ENCODE measurements at regions not wholly inside any gene's neighbourhood (a gene's known extent, or its start where the extent isn't known, plus 50 kb on each side); places are given as distances from the start of the nearest gene placed in this dataset.

DNA sequence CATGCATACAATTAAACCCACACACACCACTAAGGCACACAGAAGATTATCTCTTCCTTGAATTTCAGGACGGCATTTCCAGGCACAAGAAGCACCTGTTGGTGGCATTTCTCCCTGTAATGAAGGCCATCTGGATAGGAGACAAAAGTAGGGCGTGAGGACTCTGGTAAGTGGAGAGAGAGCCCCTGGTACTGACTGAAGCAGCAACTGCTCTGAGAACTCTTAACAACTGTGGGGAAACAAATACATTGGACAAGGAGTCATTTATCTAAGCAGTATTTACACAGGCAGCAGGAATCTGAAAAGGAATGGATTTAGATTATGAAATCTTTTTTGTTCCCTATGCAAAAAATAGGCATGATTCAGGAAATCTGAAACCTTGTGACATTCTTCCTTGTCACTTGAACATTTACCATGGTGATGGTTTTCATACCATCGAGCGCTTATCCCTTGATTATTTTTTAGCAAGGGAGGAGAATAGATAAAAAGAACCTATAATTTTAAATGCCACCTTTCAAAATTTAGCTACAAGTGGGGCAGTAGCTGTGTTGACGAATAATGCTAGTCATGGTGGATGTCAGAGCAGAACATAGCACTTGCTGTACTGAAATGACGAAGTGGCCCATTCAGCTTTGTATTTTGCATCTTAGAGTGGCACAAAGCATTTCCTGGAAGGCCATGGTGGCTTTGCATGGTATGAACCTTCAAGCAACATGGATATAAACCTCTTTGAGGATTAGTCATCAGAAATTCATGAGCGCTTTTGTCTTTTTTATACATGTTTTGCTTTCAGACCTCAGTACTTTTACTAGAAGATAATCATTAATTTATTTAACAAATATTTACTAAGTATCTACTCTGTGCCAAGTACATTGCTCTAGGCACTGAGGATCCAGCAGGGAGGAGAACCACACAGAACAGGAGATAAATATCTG is 362.0 kb downstream of the ADGRL2 start:
- DNase-seq (ENCODE audit: low read depth): no peak
- TF ChIP-seq CTCF (conservative IDR thresholded peaks at IDR 0.05; ENCODE audit: control insufficient read depth, insufficient read depth, low read depth, low read length): no peak
- H3K4me3 ChIP-seq (ENCODE audit: control insufficient read depth, low read depth, low read length): no peak overlapping the region

- DNase-seq (ENCODE audit: low read depth): peak; percentile 50
- no peak for TF ChIP-seq CTCF (conservative IDR thresholded peaks at IDR 0.05; ENCODE audit: control insufficient read depth, insufficient read depth, low read depth, low read length)
- H3K4me3 ChIP-seq (ENCODE audit: control insufficient read depth, low read depth, low read length): peak overlapping the region; percentile 22
Measured at GRCh38 chr1:82161700-82162141, 361.0 kb downstream of the ADGRL2 start.

DNA sequence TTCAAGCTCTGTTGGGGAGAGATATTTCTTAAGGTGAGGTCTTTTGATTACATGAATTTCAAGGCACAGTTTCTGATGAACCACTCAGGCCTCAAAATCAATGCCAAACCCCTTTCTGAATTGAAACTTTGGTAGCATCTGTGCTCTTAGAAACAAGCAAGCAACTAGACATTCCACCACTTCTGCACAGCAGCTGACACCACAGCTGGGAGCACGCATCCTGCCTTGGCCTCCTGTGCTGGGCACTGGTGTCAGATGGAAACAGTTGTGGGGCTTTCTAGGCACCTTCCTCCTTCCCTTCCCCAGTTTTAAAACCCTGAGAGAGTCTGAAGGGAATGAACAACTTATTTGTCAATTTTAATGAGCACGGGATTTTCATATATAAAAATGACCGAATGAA is 360.2 kb downstream of the ADGRL2 start:
- no peak overlapping the region for H3K4me3 ChIP-seq (ENCODE audit: control insufficient read depth, low read depth, low read length)
- DNase-seq (ENCODE audit: low read depth): no peak
- TF ChIP-seq CTCF (conservative IDR thresholded peaks at IDR 0.05; ENCODE audit: control insufficient read depth, insufficient read depth, low read depth, low read length): no peak

- TF ChIP-seq CTCF (conservative IDR thresholded peaks at IDR 0.05; ENCODE audit: control insufficient read depth, insufficient read depth, low read depth, low read length): no peak
- DNase-seq (ENCODE audit: low read depth): peak; percentile 77
- no peak overlapping the region for H3K4me3 ChIP-seq (ENCODE audit: control insufficient read depth, low read depth, low read length)
Measured at GRCh38 chr1:82160036-82160435, 359.3 kb downstream of the ADGRL2 start.

DNA sequence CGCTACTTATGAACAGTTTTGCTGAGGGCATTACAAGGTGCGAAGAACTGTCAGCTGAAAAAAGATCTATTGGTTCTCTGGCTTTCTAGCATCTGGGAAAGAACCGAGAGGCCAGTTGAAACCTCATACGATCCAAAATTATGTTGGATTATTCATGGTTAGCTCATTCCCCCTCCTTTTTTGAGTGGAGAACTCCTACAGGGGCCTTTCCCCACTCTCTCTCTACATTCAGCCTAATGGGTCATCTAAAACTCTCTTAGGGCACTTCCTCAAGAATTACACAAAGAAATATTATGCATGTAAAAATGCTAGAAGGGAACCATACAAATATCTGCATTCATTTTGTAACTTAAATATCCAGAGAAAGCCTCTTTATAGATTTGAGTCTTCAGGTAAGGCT is 358.2 kb downstream of the ADGRL2 start:
- no peak for DNase-seq (ENCODE audit: low read depth)
- no peak for TF ChIP-seq CTCF (conservative IDR thresholded peaks at IDR 0.05; ENCODE audit: control insufficient read depth, insufficient read depth, low read depth, low read length)
- no peak overlapping the region for H3K4me3 ChIP-seq (ENCODE audit: control insufficient read depth, low read depth, low read length)

GRCh38 chr1:82154219-82154970 is 353.7 kb downstream of the ADGRL2 start:
- no peak for TF ChIP-seq CTCF (conservative IDR thresholded peaks at IDR 0.05; ENCODE audit: control insufficient read depth, insufficient read depth, low read depth, low read length)
- no peak for DNase-seq (ENCODE audit: low read depth)
- no peak overlapping the region for H3K4me3 ChIP-seq (ENCODE audit: control insufficient read depth, low read depth, low read length)
